RWPE2 (cell line): ENCODE measurements at regions not wholly inside any gene's neighbourhood (a gene's known extent, or its start where the extent isn't known, plus 50 kb on each side); places are given as distances from the start of the nearest gene placed in this dataset.
A peak's percentile ranks its signal among the peaks of the same experiment; 100 is the strongest.
"Not testable (repeated sequence)": the region's sequence is repeated elsewhere in the genome, so short reads cannot be mapped to it uniquely, and the experiment has no call there.

Experiments
- ATAC-seq: fragments of 200-7000 bp; cut with Tn5 transposase; 3 replicates; pipeline ENCODE4 v1.9.1; 2021; ENCODE audit warnings: low read depth
- DNase-seq: peaks from one replicate; pipeline ENCODE4 v3.0.0-alpha.2; 2020; ENCODE audit warnings: low spot score
- H3K27ac ChIP-seq: fragments of 450-650 bp; 2 replicates; pipeline ENCODE4 v1.5.1; 2017; ENCODE audit warnings: mild to moderate bottlenecking; ENCODE audit not compliant: poor library complexity, severe bottlenecking
- H3K27me3 ChIP-seq: fragments of 250-450 bp; sonication (Bioruptor Pico); 2 replicates; pipeline ENCODE4 v1.5.1; 2021; ENCODE audit warnings: mild to moderate bottlenecking, moderate library complexity; ENCODE audit not compliant: insufficient read depth, poor library complexity, severe bottlenecking
- H3K36me3 ChIP-seq: fragments of 250-450 bp; sonication (Bioruptor Pico); 2 replicates; pipeline ENCODE4 v1.5.1; 2020; ENCODE audit warnings: low read depth, mild to moderate bottlenecking, moderate library complexity
- H3K4me1 ChIP-seq: fragments of 250-450 bp; sonication (Bioruptor Pico); 2 replicates; pipeline ENCODE4 v1.5.1; 2021; ENCODE audit warnings: mild to moderate bottlenecking, moderate library complexity; ENCODE audit not compliant: insufficient read depth, poor library complexity, severe bottlenecking
- H3K4me3 ChIP-seq: fragments of 250-450 bp; sonication (Bioruptor Pico); 2 replicates; pipeline ENCODE4 v1.5.1; 2021; ENCODE audit warnings: mild to moderate bottlenecking, moderate library complexity; ENCODE audit not compliant: severe bottlenecking
- H3K9me3 ChIP-seq: fragments of 250-450 bp; sonication (Bioruptor Pico); 2 replicates; pipeline ENCODE4 v1.5.1; 2021; ENCODE audit warnings: mild to moderate bottlenecking, moderate library complexity; ENCODE audit not compliant: severe bottlenecking
- TF ChIP-seq, protein P1 (sequence below): fragments of 450-650 bp; IDR thresholded peaks from one replicate; pipeline ENCODE4 v1.5.1; 2017; ENCODE audit warnings: mild to moderate bottlenecking, moderate library complexity; ENCODE audit not compliant: poor library complexity, severe bottlenecking

DNA sequence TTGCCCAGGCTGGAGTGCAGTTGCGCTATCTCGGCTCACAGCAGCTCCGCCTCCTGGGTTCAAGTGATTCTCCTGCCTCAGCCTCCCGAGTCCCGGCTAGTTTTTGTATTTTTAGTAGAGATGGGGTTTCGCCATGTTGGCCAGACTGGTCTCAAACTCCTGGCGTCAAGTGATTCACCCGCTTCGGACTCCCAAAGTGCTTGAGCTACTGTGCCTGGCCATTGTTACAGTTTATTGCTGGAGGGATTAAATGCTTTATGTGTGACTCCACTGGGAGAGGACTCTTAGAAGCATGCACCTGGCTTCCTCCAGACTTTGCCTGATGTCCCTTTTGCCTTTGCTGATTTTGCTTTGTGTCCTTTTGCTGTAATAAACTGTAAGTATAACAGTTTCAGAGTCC lies 93.5 kb upstream of the NUTM2F start:
- ATAC-seq, H3K4me3 ChIP-seq, H3K9me3 ChIP-seq, H3K36me3 ChIP-seq, H3K4me1 ChIP-seq, DNase-seq, H3K27me3 ChIP-seq, H3K27ac ChIP-seq: not testable (repeated sequence)

DNA sequence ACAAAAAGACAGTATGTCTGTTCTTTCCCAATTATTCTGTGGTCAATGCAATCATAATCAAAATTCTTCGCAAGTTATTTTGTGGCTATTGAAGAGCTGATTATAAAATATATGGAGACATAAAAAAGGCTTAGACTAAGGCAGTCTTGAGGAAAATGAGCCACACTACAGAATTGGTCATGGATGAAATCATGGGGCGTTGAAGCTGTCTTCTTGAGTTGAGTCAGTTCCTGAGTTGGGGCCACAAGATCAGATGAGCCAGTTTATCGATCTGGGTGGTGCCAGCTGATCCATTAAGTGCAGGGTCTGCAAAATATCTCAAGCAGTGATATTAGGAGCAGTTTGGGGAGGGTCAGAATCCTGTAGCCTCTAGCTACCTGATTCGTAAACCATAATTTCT lies 96.9 kb upstream of the NUTM2F start:
- H3K36me3 ChIP-seq, H3K27ac ChIP-seq, H3K4me3 ChIP-seq, ATAC-seq, H3K9me3 ChIP-seq, DNase-seq, H3K4me1 ChIP-seq, H3K27me3 ChIP-seq: not testable (repeated sequence)

DNA sequence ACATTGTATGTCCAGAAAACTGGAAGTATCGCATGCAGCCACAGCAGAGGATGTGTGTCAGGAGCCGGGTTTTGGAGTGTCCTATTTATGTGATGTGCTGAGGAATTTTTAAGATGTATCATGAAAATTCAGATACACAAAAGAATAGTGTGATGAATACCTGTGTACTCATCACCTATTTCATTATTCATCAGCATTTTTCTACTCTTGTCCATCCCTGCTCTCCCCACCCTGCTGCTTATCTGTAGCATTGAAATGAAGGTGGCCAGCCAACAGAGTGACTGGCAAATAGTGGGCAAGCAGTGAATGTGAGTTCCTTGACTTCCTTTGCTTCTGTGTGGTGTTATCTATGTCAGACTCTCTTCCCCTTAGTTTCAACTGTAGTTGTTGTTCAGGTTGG lies 108.7 kb upstream of the NUTM2F start:
- H3K36me3 ChIP-seq = peaks cover 17% of the 10 kb centered on the region
- H3K27ac ChIP-seq, DNase-seq, H3K9me3 ChIP-seq, H3K4me1 ChIP-seq, H3K4me3 ChIP-seq, H3K27me3 ChIP-seq: not testable (repeated sequence)
- peak; percentile 54; the same call in 1 of the 3 replicates for ATAC-seq

DNA sequence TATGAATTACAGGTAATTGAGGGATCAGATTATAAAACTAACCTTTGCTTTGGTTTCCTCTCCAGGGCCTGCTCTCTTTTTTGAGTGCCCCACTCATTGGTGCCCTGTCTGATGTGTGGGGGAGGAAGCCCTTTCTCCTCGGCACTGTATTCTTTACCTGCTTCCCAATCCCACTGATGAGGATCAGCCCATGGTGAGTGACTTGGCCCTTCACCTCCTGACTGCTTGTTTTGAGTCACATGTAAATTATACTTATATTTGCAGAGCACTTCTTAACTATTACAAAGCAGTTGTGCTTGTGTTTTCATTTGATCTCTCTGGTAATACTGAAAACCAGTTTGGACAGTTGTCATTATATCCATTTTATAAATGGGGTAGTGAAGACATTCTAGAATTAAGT lies 109.9 kb upstream of the NUTM2F start:
- DNase-seq, H3K4me3 ChIP-seq, H3K27ac ChIP-seq, H3K9me3 ChIP-seq, ATAC-seq, H3K27me3 ChIP-seq, H3K4me1 ChIP-seq: not testable (repeated sequence)
- peaks cover 18% of the 10 kb centered on the region for H3K36me3 ChIP-seq

DNA sequence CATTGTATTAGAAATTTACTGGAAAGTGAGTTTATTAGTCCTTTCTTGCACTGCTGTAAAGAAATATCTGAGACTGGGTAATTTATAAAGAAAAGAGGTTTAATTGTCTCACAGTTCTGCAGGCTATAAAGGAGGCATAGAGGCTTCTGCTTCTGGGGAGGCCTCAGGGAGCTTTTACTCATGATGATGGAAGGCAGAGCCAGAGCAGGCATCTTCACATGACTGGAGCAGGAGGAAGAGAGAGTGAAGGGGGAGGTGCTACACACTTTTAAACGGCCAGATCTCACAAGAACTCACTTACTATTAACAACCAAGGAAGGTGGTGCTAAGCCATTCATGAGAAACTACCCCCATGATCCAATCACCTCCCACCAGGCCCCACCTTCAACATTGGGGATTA lies 112.7 kb upstream of the NUTM2F start:
- not testable (repeated sequence) for DNase-seq, H3K27ac ChIP-seq, H3K27me3 ChIP-seq, H3K4me3 ChIP-seq, ATAC-seq, H3K9me3 ChIP-seq, H3K4me1 ChIP-seq
- peaks cover 35% of the 10 kb centered on the region for H3K36me3 ChIP-seq

DNA sequence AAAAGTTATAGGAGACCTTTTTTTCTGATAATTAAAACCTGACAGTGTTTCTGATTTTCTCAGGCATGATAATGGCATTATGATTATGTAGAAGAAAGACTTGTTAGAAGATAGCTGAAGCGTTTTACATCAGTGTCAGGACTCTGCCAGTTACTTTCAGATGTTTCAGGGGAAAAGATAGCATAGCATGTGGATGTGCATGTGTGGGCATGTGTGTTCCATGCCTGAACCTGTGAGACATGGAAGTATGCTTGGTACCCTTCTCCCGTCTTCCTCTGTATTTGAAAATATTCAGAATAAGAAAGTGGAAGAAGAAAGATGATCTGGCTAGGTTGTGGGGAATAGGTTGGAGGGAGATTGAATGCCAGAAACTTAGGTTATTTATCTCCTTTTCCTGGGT lies 113.1 kb upstream of the PCAT7 start:
- no peak for ATAC-seq
- TF ChIP-seq, protein P1, sequence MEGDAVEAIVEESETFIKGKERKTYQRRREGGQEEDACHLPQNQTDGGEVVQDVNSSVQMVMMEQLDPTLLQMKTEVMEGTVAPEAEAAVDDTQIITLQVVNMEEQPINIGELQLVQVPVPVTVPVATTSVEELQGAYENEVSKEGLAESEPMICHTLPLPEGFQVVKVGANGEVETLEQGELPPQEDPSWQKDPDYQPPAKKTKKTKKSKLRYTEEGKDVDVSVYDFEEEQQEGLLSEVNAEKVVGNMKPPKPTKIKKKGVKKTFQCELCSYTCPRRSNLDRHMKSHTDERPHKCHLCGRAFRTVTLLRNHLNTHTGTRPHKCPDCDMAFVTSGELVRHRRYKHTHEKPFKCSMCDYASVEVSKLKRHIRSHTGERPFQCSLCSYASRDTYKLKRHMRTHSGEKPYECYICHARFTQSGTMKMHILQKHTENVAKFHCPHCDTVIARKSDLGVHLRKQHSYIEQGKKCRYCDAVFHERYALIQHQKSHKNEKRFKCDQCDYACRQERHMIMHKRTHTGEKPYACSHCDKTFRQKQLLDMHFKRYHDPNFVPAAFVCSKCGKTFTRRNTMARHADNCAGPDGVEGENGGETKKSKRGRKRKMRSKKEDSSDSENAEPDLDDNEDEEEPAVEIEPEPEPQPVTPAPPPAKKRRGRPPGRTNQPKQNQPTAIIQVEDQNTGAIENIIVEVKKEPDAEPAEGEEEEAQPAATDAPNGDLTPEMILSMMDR = no peak
- no peak overlapping the region for H3K4me3 ChIP-seq
- H3K9me3 ChIP-seq = no peaks in the 10 kb centered on the region
- H3K36me3 ChIP-seq = peaks cover 41% of the 10 kb centered on the region
- H3K27me3 ChIP-seq = no peaks in the 10 kb centered on the region
- no peaks in the 10 kb centered on the region for H3K4me1 ChIP-seq
- no peak overlapping the region for H3K27ac ChIP-seq
- no peak for DNase-seq

DNA sequence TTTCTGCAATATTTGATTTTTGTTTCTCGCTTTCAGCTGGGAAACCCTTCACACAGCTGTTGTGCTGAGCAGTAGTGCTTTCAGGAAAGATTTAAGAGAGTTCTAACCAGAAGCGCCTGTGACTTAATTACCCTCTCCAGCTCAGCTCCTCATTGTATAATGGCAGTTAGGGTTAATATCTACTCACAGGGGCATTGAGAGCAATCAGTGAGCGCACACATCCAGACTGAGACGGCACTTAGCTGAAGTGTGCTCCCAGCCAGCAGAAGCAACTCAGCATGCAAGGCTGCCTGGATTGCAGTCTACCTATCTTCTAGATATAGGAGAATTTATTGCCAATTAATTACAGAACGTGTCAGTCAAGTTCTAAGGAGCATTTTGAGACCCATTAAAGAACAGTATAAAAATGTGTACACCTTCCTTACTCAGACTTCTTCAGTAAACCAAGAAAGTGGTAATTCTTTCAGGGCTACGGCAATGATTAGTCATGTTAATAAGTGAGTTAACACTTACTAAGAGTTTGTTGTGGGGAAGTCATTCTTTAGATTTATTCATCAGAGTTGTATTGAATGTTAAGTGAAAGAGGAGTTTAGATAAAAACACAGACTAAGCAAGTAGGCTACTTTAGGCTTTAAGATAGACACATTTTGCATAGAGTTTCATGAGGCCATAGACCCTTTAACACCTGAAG lies 111.7 kb upstream of the PCAT7 start:
- Histone ChIP-seq H3K4me3 (no peak overlapping the region), H3K27me3 (no peaks in the 10 kb centered on the region), H3K27ac (no peak overlapping the region), H3K9me3 (no peaks in the 10 kb centered on the region), H3K36me3 (peaks cover 52% of the 10 kb centered on the region), H3K4me1 (no peaks in the 10 kb centered on the region)
- TF ChIP-seq, protein P1 = no peak
- no peak for DNase-seq
- no peak for ATAC-seq
